HepG2 (cell line): ENCODE measurements at regions not wholly inside any gene's neighbourhood (a gene's known extent, or its start where the extent isn't known, plus 50 kb on each side); places are given as distances from the start of the nearest gene placed in this dataset.

ENCODE experiments used
- ARID5B ChIP-seq: IDR thresholded peaks from 2 replicates; pipeline ENCODE4 v1.4.0; 2020; ENCODE audit warnings: mild to moderate bottlenecking, missing genetic modification reagents
- BCL6 ChIP-seq: IDR thresholded peaks from 2 replicates; pipeline ENCODE4 v1.6.1; 2016; ENCODE audit warnings: missing genetic modification reagents, missing compliant biosample characterization
- FOXP1 ChIP-seq, 2 experiments: fragments of 450-650 bp in 1 of 2; IDR thresholded peaks; 2 replicates each; pipeline ENCODE4 v1.6.1; 2017 to 2018; ENCODE audit warnings: antibody characterized with exemption in 1 of 2
- ISL2 ChIP-seq: sonication (generic); formaldehyde crosslinking; IDR thresholded peaks from 2 replicates; pipeline ENCODE4 v1.5.0; 2020; ENCODE audit warnings: missing genetic modification reagents
- MAFK ChIP-seq, 2 experiments: IDR thresholded peaks in 1 of 2; conservative IDR thresholded peaks in 1 of 2; 2 replicates each; pipeline ENCODE4 v1.6.1; 2011; ENCODE audit warnings: improper control_type of control experiment in 2 of 2, low read length in 2 of 2
- NCOA2 ChIP-seq: sonication (generic); formaldehyde crosslinking; IDR thresholded peaks from 2 replicates; pipeline ENCODE4 v1.8.0; 2022; ENCODE audit warnings: inconsistent platforms
- PPARG ChIP-seq: conservative IDR thresholded peaks from 2 replicates; pipeline ENCODE4 v1.6.1; 2016; ENCODE audit warnings: missing biosample characterization, missing genetic modification reagents
- SATB2 ChIP-seq: sonication (generic); formaldehyde crosslinking; IDR thresholded peaks from 2 replicates; pipeline ENCODE4 v1.5.0; 2020; ENCODE audit warnings: missing genetic modification reagents
- SOX6 ChIP-seq, 2 experiments: fragments of 450-650 bp in 1 of 2; sonication (generic) in 1 of 2; formaldehyde crosslinking in 1 of 2; IDR thresholded peaks; 2 replicates each; pipeline versions ENCODE4 v1.4.0 to v1.6.1; 2017 to 2020; ENCODE audit warnings: antibody characterized with exemption in 1 of 2, mild to moderate bottlenecking in 1 of 2, missing genetic modification reagents in 1 of 2
- TCF7L2 ChIP-seq: IDR thresholded peaks from 2 replicates; pipeline ENCODE4 v1.6.1; 2011; ENCODE audit warnings: mild to moderate bottlenecking, low read depth, low read length, moderate library complexity
- ZBTB20 ChIP-seq: sonication (generic); formaldehyde crosslinking; IDR thresholded peaks from 2 replicates; pipeline ENCODE4 v1.8.1; 2023; ENCODE audit warnings: missing genetic modification reagents, low read depth, mild to moderate bottlenecking, borderline replicate concordance
- ZNF672 ChIP-seq: sonication (generic); formaldehyde crosslinking; IDR thresholded peaks from 2 replicates; pipeline ENCODE4 v1.8.1; 2022; ENCODE audit warnings: missing genetic modification reagents
- TF ChIP-seq, protein P1 (sequence below): sonication (generic); formaldehyde crosslinking; IDR thresholded peaks from 2 replicates; pipeline ENCODE4 v1.8.0; 2022; ENCODE audit warnings: missing genetic modification reagents, mild to moderate bottlenecking, moderate library complexity, borderline replicate concordance

GRCh38 chr3:113103588-113103987 is 107.8 kb upstream of the BOC start (continued):
- no peak for TF ChIP-seq SOX6 (IDR thresholded peaks at IDR 0.05)
- TF ChIP-seq SOX6 (CRISPR knock-in tag; IDR thresholded peaks at IDR 0.05): peak; percentile 21; the same call in 1 of the 2 replicates
- no peak for TF ChIP-seq ZBTB20
- TF ChIP-seq MAFK (conservative IDR thresholded peaks at IDR 0.05 in 1 of 2, IDR thresholded peaks at IDR 0.05 in 1 of 2; ENCODE audit: low read length in 2 of 2): peak; percentile 64
- TF ChIP-seq ZNF672 (CRISPR knock-in tag): no peak
- TF ChIP-seq ARID5B (CRISPR knock-in tag): peak; percentile 77
- peak; percentile 70; the same call in 1 of the 2 replicates for TF ChIP-seq TCF7L2
- TF ChIP-seq, protein P1, sequence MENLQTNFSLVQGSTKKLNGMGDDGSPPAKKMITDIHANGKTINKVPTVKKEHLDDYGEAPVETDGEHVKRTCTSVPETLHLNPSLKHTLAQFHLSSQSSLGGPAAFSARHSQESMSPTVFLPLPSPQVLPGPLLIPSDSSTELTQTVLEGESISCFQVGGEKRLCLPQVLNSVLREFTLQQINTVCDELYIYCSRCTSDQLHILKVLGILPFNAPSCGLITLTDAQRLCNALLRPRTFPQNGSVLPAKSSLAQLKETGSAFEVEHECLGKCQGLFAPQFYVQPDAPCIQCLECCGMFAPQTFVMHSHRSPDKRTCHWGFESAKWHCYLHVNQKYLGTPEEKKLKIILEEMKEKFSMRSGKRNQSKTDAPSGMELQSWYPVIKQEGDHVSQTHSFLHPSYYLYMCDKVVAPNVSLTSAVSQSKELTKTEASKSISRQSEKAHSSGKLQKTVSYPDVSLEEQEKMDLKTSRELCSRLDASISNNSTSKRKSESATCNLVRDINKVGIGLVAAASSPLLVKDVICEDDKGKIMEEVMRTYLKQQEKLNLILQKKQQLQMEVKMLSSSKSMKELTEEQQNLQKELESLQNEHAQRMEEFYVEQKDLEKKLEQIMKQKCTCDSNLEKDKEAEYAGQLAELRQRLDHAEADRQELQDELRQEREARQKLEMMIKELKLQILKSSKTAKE (CRISPR knock-in tag): no peak
- peak; percentile 94 for TF ChIP-seq ISL2 (CRISPR knock-in tag)
- TF ChIP-seq PPARG: no peak
- peak; percentile 69 for TF ChIP-seq NCOA2 (CRISPR knock-in tag)
- no peak for TF ChIP-seq SATB2 (CRISPR knock-in tag)
- TF ChIP-seq BCL6 (CRISPR knock-in tag): peak; percentile 42; the same call in 1 of the 2 replicates
- TF ChIP-seq FOXP1 (IDR thresholded peaks at IDR 0.05): no peak
- 0 out of 2 replicates have a peak, but pooled peaks have one; percentile 33 for TF ChIP-seq FOXP1 (CRISPR knock-in tag; IDR thresholded peaks at IDR 0.05)
